ENCODE measurements at regions not wholly inside any gene's neighbourhood (a gene's known extent, or its start where the extent isn't known, plus 50 kb on each side); places are given as distances from the start of the nearest gene placed in this dataset.

- Histone ChIP-seq H3K4me3 (replicated peaks in 1 of 4; ENCODE audit: control extremely low read depth in 1 of 4, insufficient read depth in 1 of 4, low read depth in 3 of 4, low read length in 4 of 4) (no peak overlapping the region), H3K27ac (ENCODE audit: insufficient read depth, low read length) (no peak overlapping the region), H3K4me2 (ENCODE audit: extremely low read depth, insufficient read depth, low read length) (no peak overlapping the region), H3K9me3 (ENCODE audit: control insufficient read depth, insufficient read depth, low read depth, low read length) (no peaks in the 10 kb centered on the region), H3K27me3 (ENCODE audit: control insufficient read depth, insufficient read depth, low read length) (no peaks in the 10 kb centered on the region), H3K36me3 (ENCODE audit: control insufficient read depth, insufficient read depth, low read length) (no peaks in the 10 kb centered on the region), H3K79me2 (ENCODE audit: control insufficient read depth, insufficient read depth, low read length) (no peaks in the 10 kb centered on the region), H3K4me1 (ENCODE audit: control insufficient read depth, extremely low read depth, insufficient read depth, low read length) (no peaks in the 10 kb centered on the region), H2AFZ (ENCODE audit: low read length) (no peak overlapping the region), H4K20me1 (ENCODE audit: control insufficient read depth, extremely low read depth, insufficient read depth, low read length) (no peaks in the 10 kb centered on the region), H3K9ac (ENCODE audit: insufficient read depth, low read length) (no peak overlapping the region)
- DNase-seq (ENCODE audit: low read depth in 2 of 2) = no peak
- TF ChIP-seq EZH2 (IDR thresholded peaks at IDR 0.05; ENCODE audit: low read length, missing control alignments) (no peak), CTCF (conservative IDR thresholded peaks at IDR 0.05 in 1 of 2, IDR thresholded peaks at IDR 0.05 in 1 of 2; ENCODE audit: low read depth in 1 of 2, low read length in 2 of 2) (no peak)
Observed at GRCh38 chr15:37298271-37298670, 197.9 kb upstream of the MEIS2 start.

- no peaks in the 10 kb centered on the region for H3K9me3 ChIP-seq (ENCODE audit: control insufficient read depth, insufficient read depth, low read depth, low read length)
Observed at GRCh38 chr15:37339437-37339836, 239.1 kb upstream of the MEIS2 start.

GRCh38 chr15:37339856-37340255 is 239.5 kb upstream of the MEIS2 start:
- no peaks in the 10 kb centered on the region for H4K20me1 ChIP-seq (ENCODE audit: control insufficient read depth, extremely low read depth, insufficient read depth, low read length)
- H3K4me1 ChIP-seq (ENCODE audit: control insufficient read depth, extremely low read depth, insufficient read depth, low read length) = no peaks in the 10 kb centered on the region
- H3K4me3 ChIP-seq (replicated peaks in 1 of 4; ENCODE audit: control extremely low read depth in 1 of 4, insufficient read depth in 1 of 4, low read depth in 3 of 4, low read length in 4 of 4) = no peak overlapping the region
- H3K27ac ChIP-seq (ENCODE audit: insufficient read depth, low read length) = no peak overlapping the region
- H3K36me3 ChIP-seq (ENCODE audit: control insufficient read depth, insufficient read depth, low read length) = no peaks in the 10 kb centered on the region
- H2AFZ ChIP-seq (ENCODE audit: low read length) = no peak overlapping the region
- H3K79me2 ChIP-seq (ENCODE audit: control insufficient read depth, insufficient read depth, low read length) = no peaks in the 10 kb centered on the region
- no peak for DNase-seq (ENCODE audit: low read depth in 2 of 2)
- H3K4me2 ChIP-seq (ENCODE audit: extremely low read depth, insufficient read depth, low read length) = no peak overlapping the region
- TF ChIP-seq CTCF (conservative IDR thresholded peaks at IDR 0.05 in 1 of 2, IDR thresholded peaks at IDR 0.05 in 1 of 2; ENCODE audit: low read depth in 1 of 2, low read length in 2 of 2) (no peak), EZH2 (IDR thresholded peaks at IDR 0.05; ENCODE audit: low read length, missing control alignments) (no peak)
- H3K9me3 ChIP-seq (ENCODE audit: control insufficient read depth, insufficient read depth, low read depth, low read length) = no peaks in the 10 kb centered on the region
- no peak overlapping the region for H3K9ac ChIP-seq (ENCODE audit: insufficient read depth, low read length)
- H3K27me3 ChIP-seq (ENCODE audit: control insufficient read depth, insufficient read depth, low read length) = no peaks in the 10 kb centered on the region

More at GRCh38 chr15:37339437-37339836, 239.1 kb upstream of the MEIS2 start:
- H3K79me2 ChIP-seq (ENCODE audit: control insufficient read depth, insufficient read depth, low read length) = no peaks in the 10 kb centered on the region
- H3K4me1 ChIP-seq (ENCODE audit: control insufficient read depth, extremely low read depth, insufficient read depth, low read length) = no peaks in the 10 kb centered on the region
- no peak overlapping the region for H2AFZ ChIP-seq (ENCODE audit: low read length)
- TF ChIP-seq CTCF (conservative IDR thresholded peaks at IDR 0.05 in 1 of 2, IDR thresholded peaks at IDR 0.05 in 1 of 2; ENCODE audit: low read depth in 1 of 2, low read length in 2 of 2) = no peak
- no peak for TF ChIP-seq EZH2 (IDR thresholded peaks at IDR 0.05; ENCODE audit: low read length, missing control alignments)
- H3K27me3 ChIP-seq (ENCODE audit: control insufficient read depth, insufficient read depth, low read length) = no peaks in the 10 kb centered on the region
- no peaks in the 10 kb centered on the region for H3K36me3 ChIP-seq (ENCODE audit: control insufficient read depth, insufficient read depth, low read length)
- no peaks in the 10 kb centered on the region for H4K20me1 ChIP-seq (ENCODE audit: control insufficient read depth, extremely low read depth, insufficient read depth, low read length)
- H3K4me3 ChIP-seq (replicated peaks in 1 of 4; ENCODE audit: control extremely low read depth in 1 of 4, insufficient read depth in 1 of 4, low read depth in 3 of 4, low read length in 4 of 4) = no peak overlapping the region
- H3K27ac ChIP-seq (ENCODE audit: insufficient read depth, low read length) = no peak overlapping the region
- no peak overlapping the region for H3K4me2 ChIP-seq (ENCODE audit: extremely low read depth, insufficient read depth, low read length)
- H3K9ac ChIP-seq (ENCODE audit: insufficient read depth, low read length) = no peak overlapping the region
- DNase-seq (ENCODE audit: low read depth in 2 of 2) = no peak

Measured in fibroblast of lung (primary cell).